HG03571 (cell line): ENCODE measurements at regions not wholly inside any gene's neighbourhood (a gene's known extent, or its start where the extent isn't known, plus 50 kb on each side); places are given as distances from the start of the nearest gene placed in this dataset.

Source experiments
- ATAC-seq: cut with Tn5 transposase; IDR thresholded peaks from one replicate; pipeline ENCODE4 v1.9.1; 2021; ENCODE audit not compliant: unreplicated experiment

GRCh38 chr5:110218981-110219380, 507.5 kb downstream of the TMEM232 start:
- ATAC-seq = no peak

GRCh38 chr5:110219769-110220168, 506.7 kb downstream of the TMEM232 start:
- no peak for ATAC-seq

- no peak for ATAC-seq
These were observed 505.4 kb downstream of the TMEM232 start for GRCh38 chr5:110221036-110221435.

- ATAC-seq = no peak
These were observed 502.4 kb downstream of the TMEM232 start for GRCh38 chr5:110224050-110224449.

- ATAC-seq = no peak
These were observed 500.5 kb downstream of the TMEM232 start for GRCh38 chr5:110225949-110226348.

GRCh38 chr5:110239786-110240185, 486.7 kb downstream of the TMEM232 start:
- ATAC-seq = no peak

GRCh38 chr5:110242950-110243349, 483.5 kb downstream of the TMEM232 start:
- ATAC-seq = no peak

GRCh38 chr5:110248921-110249320, 477.6 kb downstream of the TMEM232 start:
- ATAC-seq = no peak

- ATAC-seq = no peak
These were observed 476.1 kb downstream of the TMEM232 start for GRCh38 chr5:110250355-110250754.

GRCh38 chr5:110250755-110251154, 475.7 kb downstream of the TMEM232 start:
- no peak for ATAC-seq

GRCh38 chr5:110251366-110251765, 475.1 kb downstream of the TMEM232 start:
- ATAC-seq = no peak

GRCh38 chr5:110255194-110255593, 471.3 kb downstream of the TMEM232 start:
- ATAC-seq = no peak

- ATAC-seq = no peak
These were observed 470.2 kb downstream of the TMEM232 start for GRCh38 chr5:110256298-110256697.

- no peak for ATAC-seq
These were observed 468.5 kb downstream of the TMEM232 start for GRCh38 chr5:110257971-110258370.

GRCh38 chr5:110258460-110259216, 467.8 kb downstream of the TMEM232 start:
- ATAC-seq = no peak

- no peak for ATAC-seq
These were observed 463.7 kb downstream of the TMEM232 start for GRCh38 chr5:110262749-110263148.

- no peak for ATAC-seq
These were observed 461.8 kb downstream of the TMEM232 start for GRCh38 chr5:110264661-110265060.

- ATAC-seq = no peak
These were observed 461.3 kb downstream of the TMEM232 start for GRCh38 chr5:110265162-110265561.

- ATAC-seq = no peak
These were observed 458.8 kb downstream of the TMEM232 start for GRCh38 chr5:110267714-110268113.

GRCh38 chr5:110268283-110268682, 458.2 kb downstream of the TMEM232 start:
- no peak for ATAC-seq

GRCh38 chr5:110268985-110269384, 457.5 kb downstream of the TMEM232 start:
- ATAC-seq = no peak

GRCh38 chr5:110269478-110270142, 456.9 kb downstream of the TMEM232 start:
- ATAC-seq = no peak

- ATAC-seq = no peak
These were observed 450.6 kb downstream of the TMEM232 start for GRCh38 chr5:110275878-110276277.
